HCT116 (cell line): ENCODE measurements at regions not wholly inside any gene's neighbourhood (a gene's known extent, or its start where the extent isn't known, plus 50 kb on each side); places are given as distances from the start of the nearest gene placed in this dataset.

ENCODE experiments used
- ATAC-seq: fragments of 200-7000 bp; cut with Tn5 transposase; 2 replicates; pipeline ENCODE4 v1.9.1; 2020; ENCODE audit warnings: mild to moderate bottlenecking, moderate library complexity
- BruUV-seq: library from RNA; stranded (reverse); fragments of 400-500 nt; replicated peaks from 2 replicates; lab custom pipeline; 2021; lab: Mats Ljungman, UMichigan
- CTCF ChIA-PET: fragments of 300-600 bp; sonication (Branson Sonifier 250); formaldehyde crosslinking; loops from one replicate; lab custom pipeline; 2021; ENCODE audit warnings: antibody characterized with exemption; lab: Charles Lee
- POLR2A ChIA-PET: fragments of 300-600, 350-600 bp; sonication (Branson Sonifier 250); formaldehyde crosslinking; loops from one replicate; lab custom pipeline; 2021; ENCODE audit warnings: antibody characterized with exemption; lab: Charles Lee
- RAD21 ChIA-PET, 2 experiments: fragments of 300-600 bp; sonication (Branson Sonifier 250); formaldehyde crosslinking; loops; one replicate each; lab custom pipeline; 2023; ENCODE audit warnings: low total read pairs in 2 of 2; ENCODE audit not compliant: uncharacterized antibody in 2 of 2, unreplicated experiment in 2 of 2, low non-redundant PET in 1 of 2; lab: Charles Lee
- DNase-seq: peaks from one replicate; pipeline ENCODE4 v3.0.0-alpha.2; 2010; ENCODE audit warnings: low read depth, low spot score
- H2AFZ ChIP-seq: fragments of 200-600 bp; shearing (Covaris generic), sonication (generic); 2 replicates; pipeline ENCODE4 v1.6.1; 2017; ENCODE audit warnings: low read depth, mixed run types, mixed read lengths, antibody characterized with exemption, low read length; ENCODE audit not compliant: poor library complexity, severe bottlenecking
- H3K27ac ChIP-seq: 2 replicates; pipeline ENCODE4 v1.5.1; 2012; ENCODE audit warnings: low read depth, low read length
- H3K27me3 ChIP-seq: fragments of 200-600 bp; sonication (generic); 2 replicates; pipeline ENCODE4 v1.6.1; 2016; ENCODE audit warnings: mixed run types, low read length, mixed read lengths; ENCODE audit not compliant: insufficient read depth
- H3K36me3 ChIP-seq, 2 experiments: fragments of 200-500 bp in 1 of 2; fragments of 200-600 bp in 1 of 2; sonication (Bioruptor generic) in 1 of 2; sonication (generic) in 1 of 2; 2 replicates each; pipeline versions ENCODE4 v1.5.1 to v1.6.1; 2014 to 2016; ENCODE audit warnings: low read length in 2 of 2, inconsistent platforms in 1 of 2, mixed read lengths in 1 of 2, mixed run types in 1 of 2; ENCODE audit not compliant: insufficient read depth in 2 of 2, control insufficient read depth in 1 of 2
- H3K4me1 ChIP-seq, 2 experiments: fragments of 200-600 bp in 1 of 2; sonication (generic) in 1 of 2; 2 replicates each; pipeline versions ENCODE4 v1.5.1 to v1.6.1; 2012 to 2017; ENCODE audit warnings: low read length in 2 of 2, inconsistent platforms in 1 of 2, mild to moderate bottlenecking in 1 of 2, mixed read lengths in 1 of 2, mixed run types in 1 of 2, moderate library complexity in 1 of 2; ENCODE audit not compliant: insufficient read depth in 2 of 2, control insufficient read depth in 1 of 2
- H3K4me2 ChIP-seq: fragments of 200-600 bp; sonication (generic); 2 replicates; pipeline ENCODE4 v1.6.1; 2017; ENCODE audit warnings: mixed run types, low read length, mixed read lengths
- H3K4me3 ChIP-seq, 2 experiments: fragments of 200-600 bp in 1 of 2; sonication (generic) in 1 of 2; replicated peaks in 1 of 2; 2 replicates each; pipeline ENCODE4 v1.5.1; 2011 to 2016; ENCODE audit warnings: low read length in 2 of 2, control low read depth in 1 of 2, low read depth in 1 of 2, mild to moderate bottlenecking in 1 of 2, mixed read lengths in 1 of 2, mixed run types in 1 of 2
- H3K79me2 ChIP-seq: fragments of 200-600 bp; sonication (generic); 2 replicates; pipeline ENCODE4 v1.6.1; 2017; ENCODE audit warnings: mild to moderate bottlenecking, mixed run types, low read length, moderate library complexity, mixed read lengths; ENCODE audit not compliant: insufficient read depth
- H3K9ac ChIP-seq: fragments of 200-600 bp; sonication (generic); 2 replicates; pipeline ENCODE4 v1.6.1; 2016; ENCODE audit warnings: low read length, mixed read lengths
- H3K9me2 ChIP-seq: fragments of 200-600 bp; sonication (generic), shearing (Covaris generic); 2 replicates; pipeline ENCODE4 v1.6.1; 2017; ENCODE audit warnings: mixed run types, mild to moderate bottlenecking, moderate library complexity; ENCODE audit not compliant: insufficient read depth
- H3K9me3 ChIP-seq, 2 experiments: fragments of 200-500 bp in 1 of 2; fragments of 200-600 bp in 1 of 2; sonication (Bioruptor generic) in 1 of 2; sonication (generic) in 1 of 2; 2 replicates each; pipeline ENCODE4 v1.6.1; 2014 to 2017; ENCODE audit warnings: low read length in 2 of 2, mixed read lengths in 2 of 2, inconsistent platforms in 1 of 2, low read depth in 1 of 2, mild to moderate bottlenecking in 1 of 2, mixed run types in 1 of 2, moderate library complexity in 1 of 2; ENCODE audit not compliant: control insufficient read depth in 1 of 2, insufficient read depth in 1 of 2
- H4K20me1 ChIP-seq: fragments of 200-600 bp; sonication (generic), shearing (Covaris generic); 2 replicates; pipeline ENCODE4 v1.6.1; 2017; ENCODE audit warnings: mixed run types, mild to moderate bottlenecking, moderate library complexity; ENCODE audit not compliant: insufficient read depth
- ATF3 ChIP-seq: IDR thresholded peaks from 2 replicates; pipeline ENCODE4 v1.6.1; 2012
- CBX3 ChIP-seq: IDR thresholded peaks from 2 replicates; pipeline ENCODE4 v1.6.1; 2012; ENCODE audit warnings: low read depth
- CEBPB ChIP-seq: IDR thresholded peaks from 2 replicates; pipeline ENCODE4 v1.6.1; 2012; ENCODE audit warnings: low read depth
- CTCF ChIP-seq, 3 experiments: fragments of 200-600 bp in 1 of 3; sonication (generic) in 1 of 3; IDR thresholded peaks in 2 of 3; conservative IDR thresholded peaks in 1 of 3; 2 replicates each; pipeline ENCODE4 v1.5.1; 2012 to 2017; ENCODE audit warnings: low read depth in 2 of 3, low read length in 2 of 3, antibody characterized with exemption in 1 of 3, borderline replicate concordance in 1 of 3, control low read depth in 1 of 3, mild to moderate bottlenecking in 1 of 3, mixed read lengths in 1 of 3, mixed run types in 1 of 3, moderate library complexity in 1 of 3; ENCODE audit not compliant: insufficient read depth in 1 of 3
- EGR1 ChIP-seq: IDR thresholded peaks from 2 replicates; pipeline ENCODE4 v1.6.1; 2012; ENCODE audit warnings: low read depth
- ELF1 ChIP-seq: IDR thresholded peaks from 2 replicates; pipeline ENCODE4 v1.6.1; 2012; ENCODE audit warnings: low read depth, borderline replicate concordance
- EZH2 ChIP-seq: fragments of 200-600 bp; sonication (generic); IDR thresholded peaks from 2 replicates; pipeline ENCODE4 v1.6.1; 2017; ENCODE audit warnings: antibody characterized with exemption, mixed run types
- EZH2phosphoT487 ChIP-seq: fragments of 200-600 bp; IDR thresholded peaks from 2 replicates; pipeline ENCODE4 v1.6.1; 2018; ENCODE audit warnings: antibody characterized with exemption, borderline replicate concordance
- FOSL1 ChIP-seq: IDR thresholded peaks from 2 replicates; pipeline ENCODE4 v1.6.1; 2012; ENCODE audit warnings: low read depth
- JUND ChIP-seq: IDR thresholded peaks from 2 replicates; pipeline ENCODE4 v1.6.1; 2012
- POLR2A ChIP-seq: IDR thresholded peaks from 2 replicates; pipeline ENCODE4 v1.7.0; 2011; ENCODE audit warnings: borderline replicate concordance; ENCODE audit not compliant: insufficient read depth, insufficient read length; ENCODE audit errors: extremely low read depth
- RAD21 ChIP-seq: IDR thresholded peaks from 2 replicates; pipeline ENCODE4 v1.6.1; 2012; ENCODE audit warnings: low read depth, mild to moderate bottlenecking
- REST ChIP-seq: IDR thresholded peaks from 2 replicates; pipeline ENCODE4 v1.6.1; 2012; ENCODE audit warnings: low read depth
- SIN3A ChIP-seq: IDR thresholded peaks from 2 replicates; pipeline ENCODE4 v1.6.1; 2012; ENCODE audit warnings: low read depth
- SP1 ChIP-seq: IDR thresholded peaks from 2 replicates; pipeline ENCODE4 v1.6.1; 2012; ENCODE audit warnings: low read depth
- SRF ChIP-seq: IDR thresholded peaks from 2 replicates; pipeline ENCODE4 v1.6.1; 2012; ENCODE audit warnings: low read depth
- TCF7L2 ChIP-seq: IDR thresholded peaks from 2 replicates; pipeline ENCODE4 v1.7.0; 2011; ENCODE audit warnings: borderline replicate concordance, inconsistent platforms; ENCODE audit not compliant: insufficient read depth, insufficient read length; ENCODE audit errors: extremely low read depth
- ZFX ChIP-seq: fragments of 450-650 bp; IDR thresholded peaks from 2 replicates; pipeline ENCODE4 v1.6.1; 2017
- ZNF274 ChIP-seq: fragments of 200-500 bp; sonication (Bioruptor generic); IDR thresholded peaks from 2 replicates; pipeline ENCODE4 v1.6.1; 2014; ENCODE audit warnings: mild to moderate bottlenecking, low read depth, low read length, inconsistent platforms
- intact Hi-C: fragments of 100-400 bp; cut with micrococcal nuclease; formaldehyde crosslinking; loops from 2 replicates; pipeline ENCODE4 v1.10.0; 2022

- BruUV-seq: no TSS peak
- H3K79me2 ChIP-seq: no peaks in the 10 kb centered on the region
- no peak overlapping the region for H3K4me2 ChIP-seq
- H3K4me1 ChIP-seq: no peaks in the 10 kb centered on the region
- intact Hi-C loops: no loop called here
- no peaks in the 10 kb centered on the region for H4K20me1 ChIP-seq
- ATAC-seq (no peak), DNase-seq (no peak)
- no peaks in the 10 kb centered on the region for H3K9me3 ChIP-seq
- no peak overlapping the region for H3K9ac ChIP-seq
- POLR2A ChIA-PET: no interaction called here
- CTCF ChIA-PET: no interaction called here
- no peaks in the 10 kb centered on the region for H3K9me2 ChIP-seq
- no peak overlapping the region for H3K4me3 ChIP-seq
- TF ChIP-seq ZFX: no peak
- no peak for TF ChIP-seq CTCF (IDR thresholded peaks at IDR 0.05 in 2 of 3, conservative IDR thresholded peaks at IDR 0.05 in 1 of 3; ENCODE audit: borderline replicate concordance in 1 of 3, insufficient read depth in 1 of 3, low read depth in 2 of 3, low read length in 2 of 3)
- no peak for TF ChIP-seq TCF7L2
- TF ChIP-seq SIN3A: no peak
- TF ChIP-seq RAD21: no peak
- no peak for TF ChIP-seq SP1
- TF ChIP-seq EZH2: no peak
- no peak for TF ChIP-seq EGR1
- no peak for TF ChIP-seq SRF
- no peak for TF ChIP-seq POLR2A
- TF ChIP-seq ATF3: no peak
- no peak for TF ChIP-seq ZNF274
- TF ChIP-seq EZH2phosphoT487: no peak
- no peak for TF ChIP-seq CBX3
- TF ChIP-seq JUND: no peak
- no peak for TF ChIP-seq FOSL1
- no peak for TF ChIP-seq REST
- TF ChIP-seq ELF1: no peak
- TF ChIP-seq CEBPB: no peak
- no peaks in the 10 kb centered on the region for H3K36me3 ChIP-seq
- H2AFZ ChIP-seq: no peak overlapping the region
- H3K27ac ChIP-seq: no peak overlapping the region
- RAD21 ChIA-PET: no interaction called here
- H3K27me3 ChIP-seq: no peaks in the 10 kb centered on the region
These were observed 289.4 kb upstream of the ESRRG start for GRCh38 chr1:217012659-217013058.
